Thyroid gland (tissue), 4 donors: ENCODE measurements at regions not wholly inside any gene's neighbourhood (a gene's known extent, or its start where the extent isn't known, plus 50 kb on each side); places are given as distances from the start of the nearest gene placed in this dataset.

Experiments
- POLR2A ChIP-seq, 2 donors: fragments of 450-650 bp; IDR thresholded peaks; one replicate each; pipeline ENCODE4 v1.6.1; 2017; ENCODE audit warnings: antibody characterized with exemption in 2 of 2, mild to moderate bottlenecking in 2 of 2, moderate library complexity in 1 of 2
- TF ChIP-seq, protein P1 (sequence below), 6 experiments: fragments of 200-600 bp in 3 of 6; fragments of 450-650 bp in 3 of 6; sonication (generic) in 3 of 6; IDR thresholded peaks; one replicate each; pipeline ENCODE4 v1.5.1; 2016 to 2019; ENCODE audit warnings: antibody characterized with exemption in 6 of 6, mild to moderate bottlenecking in 2 of 6, inconsistent platforms in 1 of 6, moderate library complexity in 1 of 6

- no peak for TF ChIP-seq POLR2A (IDR thresholded peaks at IDR 0.05)
- TF ChIP-seq, protein P1, sequence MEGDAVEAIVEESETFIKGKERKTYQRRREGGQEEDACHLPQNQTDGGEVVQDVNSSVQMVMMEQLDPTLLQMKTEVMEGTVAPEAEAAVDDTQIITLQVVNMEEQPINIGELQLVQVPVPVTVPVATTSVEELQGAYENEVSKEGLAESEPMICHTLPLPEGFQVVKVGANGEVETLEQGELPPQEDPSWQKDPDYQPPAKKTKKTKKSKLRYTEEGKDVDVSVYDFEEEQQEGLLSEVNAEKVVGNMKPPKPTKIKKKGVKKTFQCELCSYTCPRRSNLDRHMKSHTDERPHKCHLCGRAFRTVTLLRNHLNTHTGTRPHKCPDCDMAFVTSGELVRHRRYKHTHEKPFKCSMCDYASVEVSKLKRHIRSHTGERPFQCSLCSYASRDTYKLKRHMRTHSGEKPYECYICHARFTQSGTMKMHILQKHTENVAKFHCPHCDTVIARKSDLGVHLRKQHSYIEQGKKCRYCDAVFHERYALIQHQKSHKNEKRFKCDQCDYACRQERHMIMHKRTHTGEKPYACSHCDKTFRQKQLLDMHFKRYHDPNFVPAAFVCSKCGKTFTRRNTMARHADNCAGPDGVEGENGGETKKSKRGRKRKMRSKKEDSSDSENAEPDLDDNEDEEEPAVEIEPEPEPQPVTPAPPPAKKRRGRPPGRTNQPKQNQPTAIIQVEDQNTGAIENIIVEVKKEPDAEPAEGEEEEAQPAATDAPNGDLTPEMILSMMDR (IDR thresholded peaks at IDR 0.05): no peak
Measured at GRCh38 chr3:87621667-87622066, 345.3 kb upstream of the POU1F1 start.
